ENCODE measurements at regions not wholly inside any gene's neighbourhood (a gene's known extent, or its start where the extent isn't known, plus 50 kb on each side); places are given as distances from the start of the nearest gene placed in this dataset.

- Histone ChIP-seq H3K27ac (no peak overlapping the region), H3K4me1 (no peaks in the 10 kb centered on the region), H3K4me3 (no peak overlapping the region), H3K27me3 (no peaks in the 10 kb centered on the region), H3K36me3 (no peaks in the 10 kb centered on the region), H3K9me3 (no peaks in the 10 kb centered on the region)
- 77 to 86% methylated on average over 7 of the region's 7 CpGs for WGBS, 2 donors
- intact Hi-C loops (cut with DNase I) = no loop called here
- no peak for FAIRE-seq
- DNase-seq = no peak
- ATAC-seq = no peak
- no peak for TF ChIP-seq CTCF (IDR thresholded peaks at IDR 0.05)
These were observed 137.5 kb downstream of the KCNRG start for GRCh38 chr13:50152655-50153309.

GRCh38 chr13:50153401-50153800 is 138.2 kb downstream of the KCNRG start:
- TF ChIP-seq CTCF (IDR thresholded peaks at IDR 0.05) = no peak
- no peak for DNase-seq
- no peak overlapping the region for H3K4me3 ChIP-seq
- no peak for FAIRE-seq
- WGBS, 2 donors = 82 to 85% methylated on average over 2 of the region's 2 CpGs
- no peaks in the 10 kb centered on the region for H3K27me3 ChIP-seq
- H3K4me1 ChIP-seq = no peaks in the 10 kb centered on the region
- ATAC-seq = no peak
- no peak overlapping the region for H3K27ac ChIP-seq
- H3K36me3 ChIP-seq = no peaks in the 10 kb centered on the region
- H3K9me3 ChIP-seq = no peaks in the 10 kb centered on the region
- intact Hi-C loops (cut with DNase I) = no loop called here

- Histone ChIP-seq H3K4me3 (no peak overlapping the region), H3K4me1 (no peaks in the 10 kb centered on the region), H3K27ac (no peak overlapping the region), H3K27me3 (no peaks in the 10 kb centered on the region), H3K36me3 (no peaks in the 10 kb centered on the region), H3K9me3 (no peaks in the 10 kb centered on the region)
- TF ChIP-seq CTCF (IDR thresholded peaks at IDR 0.05) = no peak
- ATAC-seq = no peak
- WGBS, 2 donors = 74 to 91% methylated on average over 5 of the region's 5 CpGs
- intact Hi-C loops (cut with DNase I) = no loop called here
- no peak for DNase-seq
- no peak for FAIRE-seq
These were observed 138.6 kb downstream of the KCNRG start for GRCh38 chr13:50153876-50154275.

GRCh38 chr13:50154697-50155096 is 139.5 kb downstream of the KCNRG start:
- H3K9me3 ChIP-seq = no peaks in the 10 kb centered on the region
- no peak overlapping the region for H3K4me3 ChIP-seq
- intact Hi-C loops (cut with DNase I) = no loop called here
- no peak overlapping the region for H3K27ac ChIP-seq
- no peaks in the 10 kb centered on the region for H3K4me1 ChIP-seq
- no peak for TF ChIP-seq CTCF (IDR thresholded peaks at IDR 0.05)
- no peaks in the 10 kb centered on the region for H3K27me3 ChIP-seq
- no peak for DNase-seq
- no peaks in the 10 kb centered on the region for H3K36me3 ChIP-seq
- no peak for ATAC-seq
- 94 to 100% methylated on average over 1 of the region's 1 CpG for WGBS, 2 donors
- peak; percentile 13 for FAIRE-seq

- Histone ChIP-seq H3K4me3 (no peak overlapping the region), H3K4me1 (no peaks in the 10 kb centered on the region), H3K27ac (no peak overlapping the region), H3K36me3 (no peaks in the 10 kb centered on the region), H3K27me3 (no peaks in the 10 kb centered on the region), H3K9me3 (no peaks in the 10 kb centered on the region)
- ATAC-seq = no peak
- 94 to 95% methylated on average over 1 of the region's 1 CpG for WGBS, 2 donors
- no peak for TF ChIP-seq CTCF (IDR thresholded peaks at IDR 0.05)
- no peak for DNase-seq
- no peak for FAIRE-seq
- intact Hi-C loops (cut with DNase I) = no loop called here
These were observed 140.9 kb downstream of the KCNRG start for GRCh38 chr13:50156140-50156539.

Data from pancreas (tissue), 10 donors.